HG02943 (cell line): ENCODE measurements at regions not wholly inside any gene's neighbourhood (a gene's known extent, or its start where the extent isn't known, plus 50 kb on each side); places are given as distances from the start of the nearest gene placed in this dataset.

Experiments used
- ATAC-seq: cut with Tn5 transposase; IDR thresholded peaks from one replicate; pipeline ENCODE4 v1.9.1; 2021; ENCODE audit warnings: mild to moderate bottlenecking, low read depth, moderate library complexity; ENCODE audit not compliant: unreplicated experiment

DNA sequence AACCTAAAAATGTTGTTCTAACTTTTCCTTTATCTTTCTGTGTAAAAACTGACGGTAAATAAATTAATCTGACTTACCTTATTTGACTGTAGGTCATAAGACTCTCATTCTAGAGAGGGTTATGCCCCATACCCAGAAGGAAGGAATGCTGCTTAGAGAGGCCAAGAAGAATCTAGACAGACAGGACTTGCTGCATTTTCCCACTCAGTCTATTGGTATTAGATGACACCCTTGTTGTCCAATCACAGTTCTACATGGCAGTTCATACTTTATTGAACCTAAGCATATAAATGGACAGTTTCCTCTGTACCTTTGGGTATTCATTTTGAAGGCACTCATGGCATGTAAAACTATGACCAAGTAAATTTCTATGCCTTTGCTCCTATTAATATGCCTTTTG, 359.6 kb upstream of the ID4 start:
- ATAC-seq, result no peak

GRCh38 chr6:19478273-19478672, 358.9 kb upstream of the ID4 start:
- no peak for ATAC-seq

DNA sequence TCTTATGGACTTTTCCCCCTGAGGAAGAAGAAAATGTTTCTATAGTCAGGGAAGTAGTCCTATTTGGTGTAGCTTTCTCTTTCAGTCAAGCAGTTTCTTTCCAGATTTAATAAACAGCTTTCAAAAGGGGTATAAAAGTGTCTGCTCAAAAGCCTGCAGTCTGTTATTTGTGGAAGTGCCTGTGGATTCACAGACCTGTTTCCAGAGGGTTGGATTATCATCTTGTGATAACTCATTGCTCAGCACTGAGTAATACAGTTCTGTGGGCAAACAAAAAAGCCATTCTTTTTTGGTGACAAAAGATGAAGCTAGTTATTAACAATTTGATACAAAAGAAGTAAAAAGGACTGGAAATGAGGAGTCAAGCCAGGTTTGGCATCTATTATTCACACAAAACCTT, 358.2 kb upstream of the ID4 start:
- ATAC-seq, result no peak

- no peak for ATAC-seq
Measured at GRCh38 chr6:19479551-19479950, 357.6 kb upstream of the ID4 start.

GRCh38 chr6:19492636-19493405, 344.3 kb upstream of the ID4 start:
- no peak for ATAC-seq

- no peak for ATAC-seq
Measured at GRCh38 chr6:19501737-19502245, 335.4 kb upstream of the ID4 start.

DNA sequence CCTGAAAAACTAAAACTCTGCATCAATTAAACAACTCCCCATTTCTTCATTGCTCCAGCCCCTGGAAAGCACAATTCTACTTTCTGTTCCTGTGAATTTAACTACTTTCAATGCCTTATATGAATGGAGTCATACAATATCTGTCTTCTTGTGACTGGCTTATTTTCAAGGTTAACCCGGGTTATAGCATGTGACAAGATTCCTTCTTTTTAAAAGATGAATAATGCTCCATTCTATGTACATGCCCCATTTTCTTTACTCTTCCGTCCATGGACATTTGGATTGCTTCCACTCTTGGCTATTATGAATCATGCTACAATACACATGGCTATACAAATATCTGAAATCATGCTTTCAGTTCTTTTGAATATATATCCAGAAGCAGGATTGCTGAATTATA, 334.9 kb upstream of the ID4 start:
- no peak for ATAC-seq

GRCh38 chr6:19515939-19516338, 321.2 kb upstream of the ID4 start:
- no peak for ATAC-seq

GRCh38 chr6:19519941-19520340, 317.2 kb upstream of the ID4 start:
- no peak for ATAC-seq

- no peak for ATAC-seq
Measured at GRCh38 chr6:19524366-19525186, 312.6 kb upstream of the ID4 start.

GRCh38 chr6:19525673-19526072, 311.5 kb upstream of the ID4 start:
- no peak for ATAC-seq

DNA sequence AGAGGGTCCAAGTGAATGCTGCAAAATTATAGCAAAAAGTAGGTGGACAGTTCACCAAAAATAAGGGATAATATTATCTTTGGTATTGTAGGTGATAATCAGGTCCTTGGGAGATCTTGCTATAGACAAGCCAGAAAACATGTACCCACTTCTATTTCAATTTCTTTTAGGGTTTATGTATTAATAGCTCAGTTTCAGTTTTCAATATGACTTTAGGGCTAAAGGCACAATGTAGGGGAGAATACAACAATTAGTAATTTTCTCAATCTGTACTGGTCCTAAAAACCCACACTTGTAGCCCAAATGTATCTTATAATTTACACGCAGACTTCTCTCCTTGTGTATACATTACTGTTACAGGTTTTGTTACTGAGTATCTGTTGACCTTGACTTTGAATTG, 307.0 kb upstream of the ID4 start:
- no peak for ATAC-seq

GRCh38 chr6:19535351-19535750, 301.8 kb upstream of the ID4 start:
- no peak for ATAC-seq

DNA sequence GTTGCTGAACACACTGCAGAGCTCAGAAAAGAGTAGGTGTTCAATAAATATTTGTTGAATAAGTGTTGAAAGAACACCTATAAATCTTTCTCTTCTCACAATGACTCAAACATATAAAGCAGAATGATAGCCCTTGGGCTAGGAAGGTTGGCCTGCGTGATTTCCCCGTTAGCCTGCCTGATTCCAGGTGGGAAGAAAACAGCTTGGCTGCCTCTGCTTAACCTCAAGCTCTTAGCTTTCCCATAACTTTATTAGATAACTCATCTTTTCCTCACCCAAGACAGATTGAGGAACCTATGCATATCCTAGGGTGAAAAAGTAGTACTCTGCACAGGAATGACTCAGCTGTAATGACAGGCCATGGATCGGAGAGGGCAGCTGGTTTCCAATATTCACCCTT, 300.3 kb upstream of the ID4 start:
- ATAC-seq, result no peak

- no peak for ATAC-seq
Measured at GRCh38 chr6:19538096-19538495, 299.1 kb upstream of the ID4 start.

DNA sequence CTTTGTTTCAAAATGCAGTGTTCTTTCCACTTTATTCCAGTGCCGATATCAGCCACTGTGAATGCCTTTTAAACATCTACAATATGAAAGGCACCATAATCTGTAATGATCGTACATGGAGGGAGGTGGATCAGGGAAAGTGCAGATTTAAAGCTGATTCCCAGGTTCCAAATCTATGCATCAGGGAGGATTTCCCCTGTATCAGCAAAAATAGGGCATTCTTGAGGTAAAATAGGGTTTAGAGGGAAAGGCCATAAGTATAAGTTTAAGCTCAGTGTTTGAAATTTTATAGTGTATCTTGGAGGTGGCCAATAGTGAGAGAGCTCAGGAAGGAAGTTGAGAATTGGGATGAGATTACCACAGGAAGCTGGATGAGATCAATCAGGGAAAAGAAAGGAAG, 289.7 kb upstream of the ID4 start:
- ATAC-seq, result no peak

- no peak for ATAC-seq
Measured at GRCh38 chr6:19549109-19549508, 288.1 kb upstream of the ID4 start.

- ATAC-seq, result no peak
Measured at GRCh38 chr6:19550380-19550779, 286.8 kb upstream of the ID4 start.

- no peak for ATAC-seq
Measured at GRCh38 chr6:19551611-19552010, 285.6 kb upstream of the ID4 start.

- ATAC-seq, result no peak
Measured at GRCh38 chr6:19552076-19552475, 285.1 kb upstream of the ID4 start.

DNA sequence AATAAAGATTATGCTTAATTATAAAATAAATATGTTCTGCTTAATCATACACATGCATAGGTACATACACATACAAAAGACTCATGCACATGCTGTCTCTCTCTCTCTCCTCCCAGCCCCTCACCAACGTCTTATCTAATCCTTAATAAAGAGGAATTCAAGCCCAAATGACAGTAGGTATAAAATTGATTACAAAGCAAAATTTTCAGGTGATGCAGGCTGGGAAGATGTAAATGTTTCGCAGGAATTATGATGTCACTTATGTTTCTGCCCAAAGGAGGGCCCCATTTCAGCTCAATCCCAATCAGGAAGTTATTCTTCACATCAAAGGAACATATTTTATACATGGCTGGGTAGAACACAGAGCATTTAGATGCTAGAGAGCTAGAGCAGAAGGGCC, 284.6 kb upstream of the ID4 start:
- no peak for ATAC-seq
